HL-60 (cell line): ENCODE measurements at regions not wholly inside any gene's neighbourhood (a gene's known extent, or its start where the extent isn't known, plus 50 kb on each side); places are given as distances from the start of the nearest gene placed in this dataset.

Source experiments
- CTCF ChIP-seq: IDR thresholded peaks from one replicate; pipeline ENCODE4 v1.5.1; 2011; ENCODE audit warnings: low read length, control low read depth, inconsistent platforms; ENCODE audit not compliant: insufficient read depth
- GABPA ChIP-seq: IDR thresholded peaks from 2 replicates; pipeline ENCODE4 v1.6.1; 2012; ENCODE audit warnings: low read depth
- POLR2AphosphoS5 ChIP-seq: IDR thresholded peaks from 2 replicates; pipeline ENCODE4 v1.6.1; 2012; ENCODE audit warnings: low read depth

- TF ChIP-seq GABPA (no peak), CTCF (no peak), POLR2AphosphoS5 (no peak)
These were observed 276.9 kb downstream of the SOX9 start for GRCh38 chr17:72397687-72398086.
